HFFc6 (cell line): ENCODE measurements at regions not wholly inside any gene's neighbourhood (a gene's known extent, or its start where the extent isn't known, plus 50 kb on each side); places are given as distances from the start of the nearest gene placed in this dataset.

Experiments
- DNase-seq: peaks from one replicate; pipeline ENCODE4 v3.0.0-alpha.2; 2018
- H3K27ac Mint-ChIP-seq: 2 replicates; pipeline ENCODE4 v1.8.0; 2020; ENCODE audit warnings: mild to moderate bottlenecking, mixed read lengths
- H3K27me3 Mint-ChIP-seq: 2 replicates; pipeline ENCODE4 v1.8.0; 2021; ENCODE audit warnings: mild to moderate bottlenecking, moderate library complexity, mixed read lengths; ENCODE audit not compliant: insufficient read depth
- H3K36me3 Mint-ChIP-seq: 2 replicates; pipeline ENCODE4 v1.8.0; 2021; ENCODE audit warnings: low read depth, mixed read lengths
- H3K4me1 Mint-ChIP-seq: 2 replicates; pipeline ENCODE4 v1.8.0; 2020; ENCODE audit warnings: low read depth, mixed read lengths
- H3K4me3 Mint-ChIP-seq: 2 replicates; pipeline ENCODE4 v1.8.0; 2020; ENCODE audit warnings: mild to moderate bottlenecking, moderate library complexity, mixed read lengths
- H3K9me3 Mint-ChIP-seq: 2 replicates; pipeline ENCODE4 v1.8.0; 2020; ENCODE audit warnings: mild to moderate bottlenecking, mixed read lengths
- TF ChIP-seq, protein P1 (sequence below): fragments of 200-600 bp; sonication (generic); IDR thresholded peaks from 2 replicates; pipeline ENCODE4 v1.5.0; 2021; ENCODE audit warnings: antibody characterized with exemption, mild to moderate bottlenecking

DNA sequence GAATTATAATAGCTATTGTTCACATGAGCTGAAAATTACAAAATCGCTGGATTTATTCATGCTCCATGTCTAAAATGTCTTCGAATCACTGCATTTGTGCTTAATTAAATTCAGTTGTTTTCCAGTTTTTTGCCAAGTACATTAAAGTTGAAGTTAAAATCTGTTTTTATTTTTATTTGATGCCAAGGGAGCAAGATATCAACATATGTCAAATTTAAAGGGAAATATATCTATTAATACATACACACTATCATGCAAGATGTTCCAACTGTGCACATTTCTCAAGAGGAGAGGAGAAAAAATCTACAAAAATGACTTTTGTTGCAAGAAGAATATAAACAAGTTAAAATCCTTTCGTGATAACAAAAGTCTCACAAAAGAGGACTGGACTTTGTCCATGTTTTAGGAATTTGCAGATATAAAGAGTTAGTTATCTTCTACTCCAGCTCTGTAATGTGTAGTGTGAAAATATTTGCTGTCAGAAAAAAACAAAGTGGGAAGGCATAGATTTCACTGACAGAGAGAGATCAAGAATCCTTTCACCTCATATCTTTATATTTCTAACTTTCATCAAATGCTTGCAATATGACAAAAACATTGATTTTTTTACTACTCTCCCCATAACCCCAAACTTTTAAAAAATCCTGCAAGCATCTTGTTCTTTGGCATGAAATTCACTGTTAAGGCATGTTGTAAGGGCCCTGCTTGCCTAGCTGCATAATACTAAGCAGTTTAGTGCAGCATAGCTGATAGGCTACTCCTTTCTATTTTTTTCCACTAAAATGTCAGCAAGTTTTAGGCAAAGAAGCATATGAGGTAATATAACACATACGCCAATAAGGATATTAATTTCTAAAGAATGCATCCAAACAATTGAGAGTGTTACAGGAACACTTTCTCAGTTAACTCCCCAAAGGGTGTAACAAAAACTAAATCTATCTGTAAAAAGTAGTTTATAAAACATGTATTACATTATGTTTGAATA lies 340.2 kb upstream of the ADAMTS5 start:
- Mint-ChIP-seq H3K27me3 (no peaks in the 10 kb centered on the region; the same call in 1 of the 2 replicates), H3K4me3 (no peak overlapping the region), H3K36me3 (peaks cover 12% of the 10 kb centered on the region), H3K9me3 (no peaks in the 10 kb centered on the region; the same call in 1 of the 2 replicates), H3K27ac (no peak overlapping the region; the same call in 1 of the 2 replicates), H3K4me1 (peaks cover 25% of the 10 kb centered on the region)
- TF ChIP-seq, protein P1, sequence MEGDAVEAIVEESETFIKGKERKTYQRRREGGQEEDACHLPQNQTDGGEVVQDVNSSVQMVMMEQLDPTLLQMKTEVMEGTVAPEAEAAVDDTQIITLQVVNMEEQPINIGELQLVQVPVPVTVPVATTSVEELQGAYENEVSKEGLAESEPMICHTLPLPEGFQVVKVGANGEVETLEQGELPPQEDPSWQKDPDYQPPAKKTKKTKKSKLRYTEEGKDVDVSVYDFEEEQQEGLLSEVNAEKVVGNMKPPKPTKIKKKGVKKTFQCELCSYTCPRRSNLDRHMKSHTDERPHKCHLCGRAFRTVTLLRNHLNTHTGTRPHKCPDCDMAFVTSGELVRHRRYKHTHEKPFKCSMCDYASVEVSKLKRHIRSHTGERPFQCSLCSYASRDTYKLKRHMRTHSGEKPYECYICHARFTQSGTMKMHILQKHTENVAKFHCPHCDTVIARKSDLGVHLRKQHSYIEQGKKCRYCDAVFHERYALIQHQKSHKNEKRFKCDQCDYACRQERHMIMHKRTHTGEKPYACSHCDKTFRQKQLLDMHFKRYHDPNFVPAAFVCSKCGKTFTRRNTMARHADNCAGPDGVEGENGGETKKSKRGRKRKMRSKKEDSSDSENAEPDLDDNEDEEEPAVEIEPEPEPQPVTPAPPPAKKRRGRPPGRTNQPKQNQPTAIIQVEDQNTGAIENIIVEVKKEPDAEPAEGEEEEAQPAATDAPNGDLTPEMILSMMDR = no peak
- no peak for DNase-seq

GRCh38 chr21:27306206-27306605 lies 339.3 kb upstream of the ADAMTS5 start:
- Mint-ChIP-seq H3K4me1 (peaks cover 33% of the 10 kb centered on the region), H3K27me3 (no peaks in the 10 kb centered on the region; the same call in 1 of the 2 replicates), H3K36me3 (peaks cover 11% of the 10 kb centered on the region), H3K4me3 (no peak overlapping the region), H3K9me3 (no peaks in the 10 kb centered on the region; the same call in 1 of the 2 replicates), H3K27ac (no peak overlapping the region)
- TF ChIP-seq, protein P1 = no peak
- DNase-seq = no peak

DNA sequence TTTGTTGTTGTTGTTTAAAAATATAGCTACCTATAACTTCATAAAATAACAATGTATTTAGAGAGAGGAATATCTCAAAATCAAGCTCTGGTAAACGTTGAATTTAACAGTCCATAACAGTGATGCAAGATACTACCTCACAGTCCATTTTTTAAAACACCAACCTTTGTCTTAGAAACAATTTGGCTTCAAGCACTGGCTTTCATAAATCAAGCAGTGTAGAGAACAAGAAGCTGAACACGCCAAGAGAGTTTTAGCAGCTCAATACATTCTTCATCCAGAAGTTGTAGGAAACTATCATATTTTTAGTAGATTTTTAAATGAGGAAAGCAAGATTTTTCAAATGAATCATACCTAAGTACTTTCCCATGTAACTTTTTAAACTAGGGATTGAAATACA lies 334.3 kb upstream of the ADAMTS5 start:
- Mint-ChIP-seq H3K4me3 (no peak overlapping the region), H3K36me3 (peaks cover 6% of the 10 kb centered on the region), H3K4me1 (peaks cover 19% of the 10 kb centered on the region), H3K27ac (peak overlapping the region; percentile 42; the same call in 1 of the 2 replicates), H3K27me3 (no peaks in the 10 kb centered on the region), H3K9me3 (no peaks in the 10 kb centered on the region; the same call in 1 of the 2 replicates)
- DNase-seq = no peak
- TF ChIP-seq, protein P1 = no peak

DNA sequence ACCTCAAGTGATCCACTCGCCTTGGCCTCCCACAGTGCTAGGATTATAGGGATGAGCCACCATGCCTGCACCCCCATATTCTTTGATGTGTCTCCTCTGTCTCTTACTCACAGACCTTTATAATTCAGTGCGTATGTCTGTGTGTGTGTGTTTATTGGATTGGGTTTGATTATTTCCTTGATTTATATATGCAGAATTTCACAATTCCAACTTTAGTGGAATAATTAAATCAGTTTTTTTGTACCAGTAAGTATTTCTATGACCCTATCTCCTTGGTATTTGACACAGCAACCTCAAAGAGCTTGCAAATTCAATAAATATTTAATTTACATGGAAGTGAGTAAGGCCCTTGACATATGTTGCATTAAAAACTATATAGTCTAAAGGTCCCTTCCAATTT lies 333.9 kb upstream of the ADAMTS5 start:
- no peaks in the 10 kb centered on the region for H3K27me3 Mint-ChIP-seq
- TF ChIP-seq, protein P1 = no peak
- H3K27ac Mint-ChIP-seq = peak overlapping the region; percentile 42
- no peaks in the 10 kb centered on the region; the same call in 1 of the 2 replicates for H3K9me3 Mint-ChIP-seq
- peak; percentile 56 for DNase-seq
- peaks cover 6% of the 10 kb centered on the region for H3K36me3 Mint-ChIP-seq
- no peak overlapping the region; the same call in 1 of the 2 replicates for H3K4me3 Mint-ChIP-seq
- peaks cover 19% of the 10 kb centered on the region for H3K4me1 Mint-ChIP-seq

DNA sequence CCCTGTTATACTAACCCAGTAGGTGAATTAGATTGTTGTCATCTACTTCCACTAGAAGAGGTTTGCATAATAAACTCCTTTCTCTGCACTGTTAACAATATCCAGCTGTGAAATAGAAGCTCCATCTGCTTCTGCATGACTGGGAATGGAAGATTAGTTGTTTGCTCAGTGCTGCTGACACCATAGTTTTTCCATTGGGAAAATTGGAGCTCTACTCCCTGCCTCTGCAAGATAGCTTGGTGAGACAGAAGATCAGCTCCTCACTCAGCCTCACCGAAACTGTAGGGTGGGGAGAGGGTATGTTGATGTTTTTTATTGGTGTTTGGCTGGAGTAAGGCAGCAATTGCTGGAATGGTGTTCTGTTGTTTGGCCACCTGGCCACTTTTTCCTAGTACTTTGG lies 331.6 kb upstream of the ADAMTS5 start:
- H3K27me3 Mint-ChIP-seq = no peaks in the 10 kb centered on the region
- no peak for DNase-seq
- no peak overlapping the region for H3K27ac Mint-ChIP-seq
- no peak overlapping the region for H3K4me3 Mint-ChIP-seq
- TF ChIP-seq, protein P1 = no peak
- H3K36me3 Mint-ChIP-seq = peaks cover 6% of the 10 kb centered on the region
- H3K4me1 Mint-ChIP-seq = peaks cover 19% of the 10 kb centered on the region
- H3K9me3 Mint-ChIP-seq = no peaks in the 10 kb centered on the region; the same call in 1 of the 2 replicates
